KMS-11 (cell line): ENCODE measurements at regions not wholly inside any gene's neighbourhood (a gene's known extent, or its start where the extent isn't known, plus 50 kb on each side); places are given as distances from the start of the nearest gene placed in this dataset.

Source experiments
- H2AFZ ChIP-seq: fragments of 200-600 bp; sonication (generic); 2 replicates; pipeline ENCODE4 v1.6.1; 2016; ENCODE audit warnings: antibody characterized with exemption, mixed run types, low read depth
- H3K27ac ChIP-seq: fragments of 200-600 bp; sonication (generic); 2 replicates; pipeline ENCODE4 v1.6.1; 2016; ENCODE audit warnings: mild to moderate bottlenecking, mixed run types
- H3K27me3 ChIP-seq: fragments of 200-600 bp; sonication (generic); 2 replicates; pipeline ENCODE4 v1.6.1; 2017; ENCODE audit warnings: mild to moderate bottlenecking, low read depth, mixed run types, moderate library complexity; ENCODE audit not compliant: insufficient read depth
- H3K36me3 ChIP-seq: fragments of 200-600 bp; sonication (generic); 2 replicates; pipeline ENCODE4 v1.6.1; 2017; ENCODE audit warnings: mild to moderate bottlenecking, mixed run types; ENCODE audit not compliant: insufficient read depth
- H3K4me1 ChIP-seq: fragments of 200-600 bp; sonication (generic); 2 replicates; pipeline ENCODE4 v1.6.1; 2016; ENCODE audit warnings: mild to moderate bottlenecking, low read depth, mixed run types; ENCODE audit not compliant: poor library complexity, severe bottlenecking
- H3K4me2 ChIP-seq: fragments of 200-600 bp; sonication (generic); 2 replicates; pipeline ENCODE4 v1.7.0; 2016; ENCODE audit warnings: mild to moderate bottlenecking, mixed run types
- H3K4me3 ChIP-seq: fragments of 200-600 bp; sonication (generic); IDR thresholded peaks from 2 replicates; pipeline ENCODE4 v1.6.1; 2017; ENCODE audit warnings: low read depth, low read length, mixed read lengths; ENCODE audit not compliant: insufficient read depth
- H3K79me2 ChIP-seq: fragments of 200-600 bp; sonication (generic); 2 replicates; pipeline ENCODE4 v1.6.1; 2016; ENCODE audit warnings: low read depth, mixed run types; ENCODE audit not compliant: insufficient read depth
- H3K9ac ChIP-seq: fragments of 200-600 bp; sonication (generic); 2 replicates; pipeline ENCODE4 v1.6.1; 2016; ENCODE audit warnings: mild to moderate bottlenecking, mixed run types
- H4K20me1 ChIP-seq: fragments of 200-600 bp; sonication (generic); 2 replicates; pipeline ENCODE4 v1.6.1; 2016; ENCODE audit warnings: mild to moderate bottlenecking, mixed run types; ENCODE audit not compliant: insufficient read depth
- TF ChIP-seq, protein P1 (sequence below): fragments of 200-600 bp; sonication (generic); conservative IDR thresholded peaks from 2 replicates; pipeline ENCODE4 v1.6.1; 2017; ENCODE audit warnings: low read depth, mild to moderate bottlenecking, antibody characterized with exemption, low read length, moderate library complexity, mixed read lengths

DNA sequence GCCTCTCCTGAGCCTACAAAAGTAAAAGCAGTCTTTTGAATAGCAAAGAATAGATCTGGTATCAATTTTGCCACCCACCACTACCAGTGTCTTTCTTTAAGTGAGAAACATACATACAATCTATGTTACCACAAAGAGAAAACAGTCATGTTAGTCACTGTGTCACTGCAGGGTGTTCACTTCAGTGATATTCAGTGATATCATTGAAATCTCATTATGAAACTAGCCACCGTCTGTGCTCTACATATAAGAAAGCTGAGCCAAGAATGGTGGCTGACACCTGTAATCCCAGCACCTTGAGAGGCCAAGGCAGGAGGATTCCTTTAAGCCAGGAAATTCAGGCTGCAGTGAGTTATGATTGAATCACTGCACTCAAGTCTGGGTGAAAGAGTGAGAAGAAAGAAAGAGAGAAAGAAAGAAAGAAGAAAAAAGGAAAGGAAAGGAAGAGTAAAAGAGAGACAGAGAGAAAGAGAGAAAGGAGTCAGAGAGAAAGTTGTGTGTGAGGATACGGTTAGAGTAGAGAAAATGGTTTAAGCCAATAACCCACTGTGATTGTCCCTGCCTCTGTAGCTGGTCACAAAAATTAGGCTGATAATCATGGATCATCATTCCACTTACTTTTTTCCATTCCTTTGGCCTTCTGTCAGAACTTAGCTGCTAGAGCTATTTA lies 847.1 kb downstream of the FAM181B start:
- H4K20me1 ChIP-seq = no peaks in the 10 kb centered on the region
- TF ChIP-seq, protein P1, sequence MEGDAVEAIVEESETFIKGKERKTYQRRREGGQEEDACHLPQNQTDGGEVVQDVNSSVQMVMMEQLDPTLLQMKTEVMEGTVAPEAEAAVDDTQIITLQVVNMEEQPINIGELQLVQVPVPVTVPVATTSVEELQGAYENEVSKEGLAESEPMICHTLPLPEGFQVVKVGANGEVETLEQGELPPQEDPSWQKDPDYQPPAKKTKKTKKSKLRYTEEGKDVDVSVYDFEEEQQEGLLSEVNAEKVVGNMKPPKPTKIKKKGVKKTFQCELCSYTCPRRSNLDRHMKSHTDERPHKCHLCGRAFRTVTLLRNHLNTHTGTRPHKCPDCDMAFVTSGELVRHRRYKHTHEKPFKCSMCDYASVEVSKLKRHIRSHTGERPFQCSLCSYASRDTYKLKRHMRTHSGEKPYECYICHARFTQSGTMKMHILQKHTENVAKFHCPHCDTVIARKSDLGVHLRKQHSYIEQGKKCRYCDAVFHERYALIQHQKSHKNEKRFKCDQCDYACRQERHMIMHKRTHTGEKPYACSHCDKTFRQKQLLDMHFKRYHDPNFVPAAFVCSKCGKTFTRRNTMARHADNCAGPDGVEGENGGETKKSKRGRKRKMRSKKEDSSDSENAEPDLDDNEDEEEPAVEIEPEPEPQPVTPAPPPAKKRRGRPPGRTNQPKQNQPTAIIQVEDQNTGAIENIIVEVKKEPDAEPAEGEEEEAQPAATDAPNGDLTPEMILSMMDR = no peak
- H3K36me3 ChIP-seq = no peaks in the 10 kb centered on the region
- H3K27ac ChIP-seq = no peak overlapping the region
- no peak overlapping the region for H2AFZ ChIP-seq
- H3K79me2 ChIP-seq = no peaks in the 10 kb centered on the region
- no peak overlapping the region for H3K4me2 ChIP-seq
- H3K27me3 ChIP-seq = no peaks in the 10 kb centered on the region
- no peaks in the 10 kb centered on the region for H3K4me1 ChIP-seq
- no peak overlapping the region for H3K9ac ChIP-seq
- H3K4me3 ChIP-seq = no peak overlapping the region

DNA sequence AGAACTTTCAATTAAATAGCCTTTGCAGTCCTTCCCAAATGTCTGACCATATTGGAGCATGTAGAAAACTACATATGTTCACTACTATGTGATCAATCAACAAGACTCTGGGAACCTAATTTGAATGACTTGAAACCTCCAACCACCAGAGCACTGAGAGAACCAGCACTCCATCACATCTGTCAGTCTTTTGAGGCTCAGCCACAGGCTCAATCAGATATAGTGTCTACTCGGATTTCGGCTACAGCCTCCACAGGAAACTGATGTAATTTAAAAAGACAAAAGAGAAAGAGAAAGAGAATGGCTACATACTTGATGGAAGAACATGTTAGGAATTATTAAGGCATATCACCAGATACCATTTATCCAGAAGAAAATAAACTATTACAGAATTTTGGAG lies 859.0 kb downstream of the FAM181B start:
- H3K9ac ChIP-seq = no peak overlapping the region
- peaks cover 52% of the 10 kb centered on the region for H3K4me1 ChIP-seq
- H3K27me3 ChIP-seq = no peaks in the 10 kb centered on the region
- no peak overlapping the region for H3K4me3 ChIP-seq
- no peaks in the 10 kb centered on the region for H3K36me3 ChIP-seq
- H4K20me1 ChIP-seq = no peaks in the 10 kb centered on the region
- H3K79me2 ChIP-seq = no peaks in the 10 kb centered on the region
- no peak overlapping the region; the same call in 1 of the 2 replicates for H3K27ac ChIP-seq
- H2AFZ ChIP-seq = no peak overlapping the region
- peak overlapping the region; percentile 66 for H3K4me2 ChIP-seq
- TF ChIP-seq, protein P1 = no peak

DNA sequence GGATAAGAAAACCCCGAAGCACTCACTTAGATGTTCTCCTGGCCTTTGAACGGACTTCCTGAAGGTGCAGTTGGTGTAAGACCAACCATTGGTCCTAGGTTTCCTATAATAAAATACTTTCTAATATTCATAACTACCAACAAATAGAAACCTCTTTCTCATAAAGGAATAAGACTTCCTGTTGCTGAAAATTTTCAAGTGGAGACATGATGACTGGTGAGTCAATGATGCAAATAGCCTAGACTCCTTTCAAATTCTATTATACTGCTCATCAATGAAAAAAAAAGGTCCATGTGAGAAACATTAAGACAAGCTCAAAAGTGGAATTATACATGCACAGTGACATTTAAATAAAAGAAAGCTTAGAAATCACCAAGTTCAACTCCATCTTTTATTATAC lies 862.8 kb downstream of the FAM181B start:
- Histone ChIP-seq H3K9ac (no peak overlapping the region), H3K4me1 (peaks cover 57% of the 10 kb centered on the region), H2AFZ (no peak overlapping the region), H3K79me2 (no peaks in the 10 kb centered on the region), H3K4me3 (no peak overlapping the region), H3K27ac (no peak overlapping the region), H3K4me2 (peak overlapping the region; percentile 84; the same call in 1 of the 2 replicates), H4K20me1 (no peaks in the 10 kb centered on the region), H3K36me3 (no peaks in the 10 kb centered on the region), H3K27me3 (no peaks in the 10 kb centered on the region)
- TF ChIP-seq, protein P1 = no peak

DNA sequence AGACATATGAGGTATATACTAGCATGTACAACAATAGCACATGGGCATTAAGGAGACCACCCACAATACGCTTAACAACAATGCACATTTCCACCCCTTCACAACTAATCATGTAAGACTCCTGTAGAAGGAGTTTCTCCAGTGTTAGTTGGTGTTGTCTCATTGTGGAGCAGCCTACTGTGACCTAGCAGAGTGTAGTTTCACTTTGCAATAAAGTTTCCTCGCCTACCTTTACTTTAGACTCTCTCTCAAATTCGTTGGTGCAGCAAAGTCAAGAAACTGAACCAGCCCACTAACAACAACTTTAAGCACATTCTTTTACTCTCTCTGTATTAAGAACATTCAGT lies 863.6 kb downstream of the FAM181B start:
- Histone ChIP-seq H3K4me3 (no peak overlapping the region), H3K9ac (no peak overlapping the region), H3K27ac (peak overlapping the region; percentile 15; the same call in 1 of the 2 replicates), H3K4me2 (peak overlapping the region; percentile 84), H3K4me1 (peaks cover 49% of the 10 kb centered on the region), H3K79me2 (no peaks in the 10 kb centered on the region), H2AFZ (peak overlapping the region; percentile 28; the same call in 1 of the 2 replicates), H3K27me3 (no peaks in the 10 kb centered on the region), H3K36me3 (no peaks in the 10 kb centered on the region), H4K20me1 (no peaks in the 10 kb centered on the region; the same call in 1 of the 2 replicates)
- TF ChIP-seq, protein P1 = no peak
